H1 (cell line): ENCODE measurements at regions not wholly inside any gene's neighbourhood (a gene's known extent, or its start where the extent isn't known, plus 50 kb on each side); places are given as distances from the start of the nearest gene placed in this dataset.

Source experiments
- CBX5 ChIP-seq: fragments of 300-800, 300-1000 bp; sonication (generic); IDR thresholded peaks from 2 replicates; pipeline ENCODE4 v1.7.1; 2016; ENCODE audit warnings: antibody characterized with exemption, low read length, low read depth
- CTCF ChIP-seq, 3 experiments: IDR thresholded peaks; 1 replicate in 2 of 3; 2 replicates in 1 of 3; pipeline versions ENCODE4 v1.5.1 to v1.6.1; 2011; ENCODE audit warnings: low read length in 3 of 3, mild to moderate bottlenecking in 3 of 3, inconsistent platforms in 2 of 3, low read depth in 1 of 3, moderate library complexity in 1 of 3; ENCODE audit not compliant: insufficient read depth in 1 of 3; ENCODE audit errors: control extremely low read depth in 1 of 3
- HDAC2 ChIP-seq, 2 experiments: fragments of 300-600 bp in 1 of 2; sonication (generic) in 1 of 2; IDR thresholded peaks; 2 replicates each; pipeline ENCODE4 v1.6.1; 2011 to 2012; ENCODE audit warnings: low read depth in 2 of 2, low read length in 2 of 2, mild to moderate bottlenecking in 2 of 2, moderate library complexity in 2 of 2, borderline replicate concordance in 1 of 2, inconsistent platforms in 1 of 2

- no peak for TF ChIP-seq CBX5
- no peak for TF ChIP-seq CTCF (IDR thresholded peaks at IDR 0.05; ENCODE audit: control extremely low read depth in 1 of 3, insufficient read depth in 1 of 3, low read depth in 1 of 3, low read length in 3 of 3)
- TF ChIP-seq HDAC2 (IDR thresholded peaks at IDR 0.05; ENCODE audit: borderline replicate concordance in 1 of 2, low read depth in 2 of 2, low read length in 2 of 2): no peak
These were observed 311.4 kb upstream of the GOT2 start for GRCh38 chr16:59045501-59045900.
